ENCODE measurements at regions not wholly inside any gene's neighbourhood (a gene's known extent, or its start where the extent isn't known, plus 50 kb on each side); places are given as distances from the start of the nearest gene placed in this dataset.

DNA sequence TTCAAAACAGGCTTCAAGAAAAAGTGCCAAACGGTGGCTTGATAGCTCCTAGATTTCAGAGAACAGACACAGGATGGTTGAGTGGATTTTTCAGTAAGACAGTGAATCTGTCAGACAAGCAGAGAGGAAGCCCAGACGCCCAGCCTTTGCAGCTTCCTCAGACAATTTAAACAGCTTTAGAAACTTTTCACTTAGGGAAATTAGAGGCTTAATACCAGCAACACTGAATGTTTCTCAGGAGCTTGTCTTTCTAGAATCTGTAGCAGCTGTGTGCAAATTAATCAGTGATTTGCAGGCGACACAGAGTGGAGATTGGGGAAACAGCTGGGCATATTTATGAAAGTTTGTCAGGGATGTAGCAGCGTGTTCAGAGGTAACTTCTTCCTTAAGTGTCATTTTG lies 362.1 kb downstream of the GALC start:
- TF ChIP-seq, protein P1, sequence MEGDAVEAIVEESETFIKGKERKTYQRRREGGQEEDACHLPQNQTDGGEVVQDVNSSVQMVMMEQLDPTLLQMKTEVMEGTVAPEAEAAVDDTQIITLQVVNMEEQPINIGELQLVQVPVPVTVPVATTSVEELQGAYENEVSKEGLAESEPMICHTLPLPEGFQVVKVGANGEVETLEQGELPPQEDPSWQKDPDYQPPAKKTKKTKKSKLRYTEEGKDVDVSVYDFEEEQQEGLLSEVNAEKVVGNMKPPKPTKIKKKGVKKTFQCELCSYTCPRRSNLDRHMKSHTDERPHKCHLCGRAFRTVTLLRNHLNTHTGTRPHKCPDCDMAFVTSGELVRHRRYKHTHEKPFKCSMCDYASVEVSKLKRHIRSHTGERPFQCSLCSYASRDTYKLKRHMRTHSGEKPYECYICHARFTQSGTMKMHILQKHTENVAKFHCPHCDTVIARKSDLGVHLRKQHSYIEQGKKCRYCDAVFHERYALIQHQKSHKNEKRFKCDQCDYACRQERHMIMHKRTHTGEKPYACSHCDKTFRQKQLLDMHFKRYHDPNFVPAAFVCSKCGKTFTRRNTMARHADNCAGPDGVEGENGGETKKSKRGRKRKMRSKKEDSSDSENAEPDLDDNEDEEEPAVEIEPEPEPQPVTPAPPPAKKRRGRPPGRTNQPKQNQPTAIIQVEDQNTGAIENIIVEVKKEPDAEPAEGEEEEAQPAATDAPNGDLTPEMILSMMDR (IDR thresholded peaks at IDR 0.05): no peak
- TF ChIP-seq POLR2A (IDR thresholded peaks at IDR 0.05): no peak

Measured in thyroid gland (tissue), 4 donors.